ENCODE measurements at regions not wholly inside any gene's neighbourhood (a gene's known extent, or its start where the extent isn't known, plus 50 kb on each side); places are given as distances from the start of the nearest gene placed in this dataset.

GRCh38 chr7:149558149-149558861 lies 60.7 kb upstream of the ZNF746 start:
- TF ChIP-seq, protein P1, sequence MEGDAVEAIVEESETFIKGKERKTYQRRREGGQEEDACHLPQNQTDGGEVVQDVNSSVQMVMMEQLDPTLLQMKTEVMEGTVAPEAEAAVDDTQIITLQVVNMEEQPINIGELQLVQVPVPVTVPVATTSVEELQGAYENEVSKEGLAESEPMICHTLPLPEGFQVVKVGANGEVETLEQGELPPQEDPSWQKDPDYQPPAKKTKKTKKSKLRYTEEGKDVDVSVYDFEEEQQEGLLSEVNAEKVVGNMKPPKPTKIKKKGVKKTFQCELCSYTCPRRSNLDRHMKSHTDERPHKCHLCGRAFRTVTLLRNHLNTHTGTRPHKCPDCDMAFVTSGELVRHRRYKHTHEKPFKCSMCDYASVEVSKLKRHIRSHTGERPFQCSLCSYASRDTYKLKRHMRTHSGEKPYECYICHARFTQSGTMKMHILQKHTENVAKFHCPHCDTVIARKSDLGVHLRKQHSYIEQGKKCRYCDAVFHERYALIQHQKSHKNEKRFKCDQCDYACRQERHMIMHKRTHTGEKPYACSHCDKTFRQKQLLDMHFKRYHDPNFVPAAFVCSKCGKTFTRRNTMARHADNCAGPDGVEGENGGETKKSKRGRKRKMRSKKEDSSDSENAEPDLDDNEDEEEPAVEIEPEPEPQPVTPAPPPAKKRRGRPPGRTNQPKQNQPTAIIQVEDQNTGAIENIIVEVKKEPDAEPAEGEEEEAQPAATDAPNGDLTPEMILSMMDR (IDR thresholded peaks at IDR 0.05) = no peak
- TF ChIP-seq POLR2A (IDR thresholded peaks at IDR 0.05) (no peak), POLR2AphosphoS5 (IDR thresholded peaks at IDR 0.05; ENCODE audit: insufficient read depth in 1 of 2, low read depth in 1 of 2) (no peak)

Measured in vagina (tissue), 2 donors.